ENCODE measurements at regions not wholly inside any gene's neighbourhood (a gene's known extent, or its start where the extent isn't known, plus 50 kb on each side); places are given as distances from the start of the nearest gene placed in this dataset.
"Not testable (repeated sequence)": the region's sequence is repeated elsewhere in the genome, so short reads cannot be mapped to it uniquely, and the experiment has no call there.

DNA sequence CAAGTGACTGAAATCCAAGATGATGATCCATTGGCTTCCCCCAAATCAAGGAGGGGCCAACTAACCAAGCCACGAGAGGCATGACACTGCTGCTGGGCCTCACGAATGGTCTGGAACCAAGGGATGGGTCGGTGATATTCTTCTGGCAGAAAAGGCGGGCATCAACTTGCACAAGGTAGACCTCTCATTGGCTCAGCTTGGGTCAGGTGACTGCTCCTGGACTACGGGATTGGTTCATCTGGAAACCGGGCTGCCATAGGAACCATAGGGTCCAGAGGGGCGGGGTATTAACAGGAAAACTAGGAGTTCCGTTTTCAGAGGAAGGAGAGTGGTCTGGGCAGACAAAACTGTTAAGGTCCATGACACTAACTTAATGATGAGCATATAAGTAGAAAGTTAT lies 100.9 kb downstream of the TFAP2C start:
- no peak for DNase-seq

DNA sequence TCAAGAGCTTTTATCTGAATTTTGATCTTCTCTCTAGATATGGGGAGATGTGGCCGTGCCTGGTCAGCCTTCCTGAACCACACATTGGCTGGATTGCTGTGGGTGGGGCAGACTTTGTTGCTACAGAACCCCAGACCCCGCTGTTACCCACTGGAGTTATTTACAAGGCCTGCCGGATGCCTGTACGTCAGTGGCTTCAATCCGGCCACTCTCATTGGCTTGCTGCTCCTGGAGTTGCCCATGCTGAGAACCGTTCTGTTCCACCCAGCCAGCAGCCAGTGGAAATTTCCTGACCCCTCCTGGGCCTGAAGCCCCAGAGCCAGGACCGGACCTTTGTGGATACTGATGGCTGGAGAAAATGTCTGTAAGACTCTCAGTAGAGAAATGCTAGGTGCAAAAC lies 101.9 kb downstream of the TFAP2C start:
- no peak for DNase-seq

DNA sequence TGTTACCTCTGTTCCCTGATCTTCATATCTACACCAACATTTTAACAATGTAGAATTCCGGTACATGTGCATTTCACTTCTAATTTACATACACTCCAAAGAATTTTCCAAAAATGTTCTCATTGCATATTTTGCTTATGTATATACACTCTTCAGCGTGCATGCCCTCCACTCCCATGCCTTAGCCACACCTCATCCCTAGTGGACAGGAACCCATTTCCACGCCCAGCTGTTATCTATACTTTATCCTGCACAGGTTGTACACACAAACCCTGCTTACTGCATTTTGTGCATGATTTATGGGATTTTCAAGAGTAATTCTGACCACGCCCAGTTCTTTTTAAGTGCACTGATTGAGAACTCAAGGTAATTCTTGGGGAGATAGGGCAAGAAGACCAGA lies 102.4 kb downstream of the TFAP2C start:
- DNase-seq: no peak

DNA sequence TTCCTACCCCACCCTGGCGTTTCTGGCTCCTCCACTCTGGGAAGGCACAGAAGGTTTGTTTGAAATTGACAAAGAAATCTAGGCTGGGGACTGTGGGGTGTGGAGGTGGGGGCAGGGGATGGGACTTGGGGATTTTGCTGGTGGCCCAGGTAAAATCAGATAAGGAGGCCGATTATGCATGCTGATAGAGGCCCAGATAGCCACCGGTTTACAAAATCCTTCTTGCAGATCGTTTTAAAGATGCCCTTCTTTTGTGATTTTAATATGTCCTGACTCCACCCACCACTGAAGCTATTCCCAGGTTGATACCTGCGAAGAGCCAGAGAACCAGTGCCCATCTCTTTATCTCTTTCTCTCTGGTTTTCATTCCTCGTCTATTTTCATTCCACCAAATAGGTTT lies 104.9 kb downstream of the TFAP2C start:
- no peak for DNase-seq

DNA sequence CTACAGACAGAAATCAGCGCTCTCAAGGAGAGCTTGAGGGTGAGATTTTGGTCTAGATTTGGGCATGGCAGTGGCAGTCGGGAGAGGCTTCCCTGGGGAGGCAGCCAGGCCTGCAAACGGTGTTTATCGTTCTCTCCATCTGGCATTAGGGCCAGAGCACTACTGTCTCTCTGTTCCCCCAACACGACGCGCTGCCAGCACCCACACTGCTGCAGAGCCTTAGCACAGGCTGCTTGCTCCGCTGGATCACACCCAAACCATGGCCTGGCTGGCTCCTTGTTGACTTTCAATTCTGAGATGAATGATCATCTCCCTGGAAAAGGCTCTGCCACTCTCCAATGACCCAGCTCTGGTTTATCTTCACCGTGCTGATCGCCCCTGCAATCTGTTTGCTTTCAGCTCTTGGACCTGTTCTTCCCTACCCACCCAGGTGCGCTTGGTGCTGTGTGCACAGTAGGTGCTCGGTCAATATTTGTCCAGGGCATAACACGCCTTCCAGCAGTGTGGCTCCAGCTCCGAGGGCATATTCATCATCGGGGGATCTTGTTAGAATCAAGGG lies 106.1 kb downstream of the TFAP2C start:
- no peak for DNase-seq

DNA sequence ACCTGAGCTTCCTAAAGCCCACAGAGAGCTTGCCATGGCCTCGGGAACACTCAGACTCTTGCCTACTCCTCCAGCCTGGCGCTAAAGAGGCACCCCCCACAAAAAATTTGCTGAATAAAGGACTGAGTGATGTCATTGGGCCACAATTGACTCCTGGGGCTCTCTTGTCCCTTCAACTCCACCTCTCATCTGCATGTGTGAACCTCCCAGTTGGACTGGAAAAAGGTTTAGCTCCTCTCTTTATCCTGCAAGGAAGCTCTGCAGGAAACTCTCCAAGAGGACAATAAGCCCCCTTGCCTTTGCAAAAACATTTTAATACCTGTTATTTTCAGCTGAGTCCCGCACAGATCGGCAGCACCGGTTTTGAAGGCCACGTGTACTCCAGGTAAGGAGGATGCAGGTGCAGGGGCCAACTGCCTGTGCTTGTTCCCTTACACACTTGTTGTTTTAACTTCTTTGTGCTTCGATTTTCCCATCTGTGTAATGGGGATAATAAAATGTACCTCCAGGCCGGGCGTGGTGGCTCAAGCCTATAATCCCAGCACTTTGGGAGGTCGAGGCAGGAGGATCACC lies 107.3 kb downstream of the TFAP2C start:
- DNase-seq: no peak

DNA sequence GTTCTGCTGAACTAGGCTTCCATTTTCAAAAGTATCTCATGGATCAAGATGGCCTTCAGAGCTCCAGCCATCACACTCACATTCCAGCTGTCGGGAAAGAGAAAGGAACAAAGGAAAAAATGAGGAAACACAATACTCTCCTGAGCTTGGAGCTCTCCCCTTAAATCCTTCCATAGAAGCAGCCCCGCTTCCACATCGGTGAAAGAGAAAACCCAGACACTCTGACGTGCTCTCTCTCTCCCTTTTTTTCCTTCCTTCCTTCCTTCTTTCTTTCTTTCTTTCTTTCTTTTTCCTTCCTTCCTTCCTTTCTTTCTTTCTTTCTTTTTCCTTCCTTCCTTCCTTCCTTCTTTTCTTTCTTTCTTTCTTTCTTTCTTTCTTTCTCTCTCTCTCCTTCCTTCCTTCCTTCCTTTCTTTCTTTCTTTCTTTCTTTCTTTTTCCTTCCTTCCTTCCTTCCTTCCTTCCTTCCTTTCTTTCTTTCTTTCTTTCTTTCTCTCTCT lies 115.3 kb downstream of the TFAP2C start:
- not testable (repeated sequence) for DNase-seq

DNA sequence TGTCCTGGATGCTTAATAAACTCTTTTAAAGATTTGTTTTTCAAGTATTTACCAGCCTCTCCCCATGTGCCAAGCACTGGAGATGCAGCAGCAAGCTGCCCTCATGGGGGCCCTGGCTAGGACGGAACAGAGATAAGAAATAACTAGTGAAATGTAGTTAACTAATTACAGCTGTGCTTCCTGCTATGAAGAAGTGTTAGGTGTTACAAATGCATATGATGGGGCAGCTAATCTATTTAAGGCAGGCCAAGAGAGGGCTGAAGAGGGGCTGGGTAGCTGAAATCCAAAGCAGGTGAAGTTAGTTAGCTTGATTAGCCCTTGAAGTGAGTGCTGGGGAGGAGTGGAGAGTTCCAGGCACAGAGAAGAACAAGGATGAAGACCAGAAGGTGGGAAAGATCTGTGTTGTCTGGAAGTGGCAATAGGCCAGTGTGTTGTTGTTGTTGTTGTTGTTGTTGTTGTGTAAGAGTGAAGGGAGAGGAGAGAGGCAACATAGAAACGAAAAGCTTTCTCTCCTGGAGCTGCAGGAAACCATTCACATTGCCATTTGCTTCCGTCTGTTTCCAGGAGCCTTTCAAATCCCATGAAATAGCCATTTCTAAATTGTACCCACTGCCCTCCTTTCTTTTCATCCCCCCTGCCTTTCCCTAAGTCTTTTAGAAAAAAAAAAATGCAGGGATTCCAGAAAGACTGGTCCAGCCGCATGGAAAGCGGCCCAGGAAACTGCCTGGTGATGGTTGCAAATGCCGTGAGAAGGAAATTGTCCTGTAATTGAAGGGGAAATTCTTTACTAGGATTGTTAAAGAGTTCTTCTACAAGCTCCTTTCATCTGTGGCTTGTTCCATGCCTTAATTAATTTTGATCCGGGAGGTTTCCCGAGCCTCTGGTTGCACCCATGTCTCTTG lies 119.6 kb downstream of the TFAP2C start:
- no peak for DNase-seq

DNA sequence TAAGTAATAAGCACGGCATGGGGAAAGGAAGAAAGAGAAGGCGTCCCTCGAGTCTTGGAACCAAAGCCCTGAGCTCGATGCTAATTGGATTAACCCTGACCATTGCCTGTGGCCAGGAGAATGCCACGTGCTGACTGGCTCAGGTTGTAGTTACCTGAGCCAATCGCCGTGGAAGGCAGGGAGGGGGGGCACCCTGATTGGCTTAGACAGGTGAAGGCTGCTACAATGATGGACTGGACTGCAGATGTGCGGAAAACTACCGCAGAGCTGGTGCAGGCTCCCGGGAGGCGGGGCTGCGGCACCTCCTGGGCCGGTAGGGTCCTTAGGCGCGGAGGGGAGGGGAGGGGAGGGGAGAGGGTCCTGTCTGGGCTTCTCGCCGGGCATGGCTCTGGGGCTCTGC lies 121.3 kb downstream of the TFAP2C start:
- no peak for DNase-seq

DNA sequence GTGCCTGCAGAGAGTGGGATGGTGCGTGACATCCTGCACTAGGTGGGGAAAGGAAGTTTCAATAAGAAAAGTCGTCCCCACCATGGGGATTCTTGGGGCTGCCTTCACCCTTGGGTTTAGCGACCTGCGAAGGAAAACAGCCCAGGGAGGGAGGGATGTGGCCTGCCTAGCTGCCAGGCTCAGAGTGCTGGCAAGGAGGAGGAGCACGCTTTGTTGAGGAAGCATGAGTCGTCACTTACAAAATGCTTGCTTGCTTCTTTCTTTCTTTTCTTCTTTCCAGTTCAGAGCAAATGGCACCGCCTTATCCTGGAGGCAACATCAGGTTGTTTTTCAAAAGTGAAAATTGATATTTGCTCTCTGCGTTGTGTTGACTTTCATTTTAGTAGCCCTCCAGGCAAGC lies 123.2 kb downstream of the TFAP2C start:
- no peak for DNase-seq

DNA sequence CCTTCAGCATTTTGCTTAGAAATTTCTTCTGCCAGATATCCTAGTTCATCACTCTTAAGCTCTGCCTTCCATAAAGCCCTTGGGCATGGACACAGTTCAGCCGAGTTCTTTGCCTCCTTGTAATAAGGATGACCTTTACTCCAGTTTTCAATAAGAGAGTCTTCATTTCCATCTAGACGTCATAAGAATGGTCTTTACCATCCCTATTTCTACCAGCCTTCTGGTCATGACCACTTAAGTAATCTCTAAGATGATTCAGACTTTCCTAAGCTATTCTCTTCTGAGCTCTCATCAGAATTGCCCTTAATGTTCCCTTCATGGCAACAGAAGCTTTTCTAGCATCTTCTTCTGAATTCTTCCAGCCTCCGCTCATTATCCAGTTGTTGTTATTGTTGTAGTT lies 126.1 kb downstream of the TFAP2C start:
- no peak for DNase-seq

DNA sequence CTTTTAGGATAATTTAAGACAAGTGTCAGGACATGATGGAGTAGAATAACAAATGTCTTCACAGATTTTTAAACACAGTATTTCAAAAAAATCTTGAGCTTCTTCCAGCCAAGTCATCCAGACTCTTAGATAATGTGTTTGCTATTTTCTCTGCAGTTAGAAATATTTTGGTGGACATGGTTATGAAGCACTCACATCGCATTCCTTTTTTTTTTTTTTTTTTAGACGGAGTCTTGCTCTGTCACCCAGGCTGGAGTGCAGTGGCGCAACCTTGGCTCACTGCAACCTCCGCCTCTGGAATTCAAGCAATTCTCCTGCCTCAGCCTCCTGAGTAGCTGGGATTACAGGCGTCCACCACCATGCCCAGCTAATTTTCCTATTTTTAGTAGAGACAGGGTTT lies 127.6 kb downstream of the TFAP2C start:
- not testable (repeated sequence) for DNase-seq

DNA sequence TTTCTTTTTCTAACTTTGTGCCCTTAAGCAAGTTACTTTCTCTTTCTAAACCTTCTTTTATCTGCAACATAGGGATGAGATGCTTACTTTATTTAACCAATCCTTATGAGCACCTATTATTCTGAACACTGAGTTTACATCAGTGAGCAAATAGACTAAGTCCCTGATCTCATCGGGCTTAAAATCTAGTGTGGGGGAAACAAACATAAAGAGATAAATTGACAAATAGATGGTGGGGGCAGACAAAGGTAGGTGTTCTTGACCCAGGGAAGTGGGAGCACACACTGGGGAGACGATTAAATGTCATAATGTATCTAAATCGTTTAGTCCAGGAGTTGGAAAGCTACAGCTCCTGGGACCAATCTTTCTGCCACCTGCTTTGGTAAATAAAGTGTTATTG lies 129.6 kb downstream of the TFAP2C start:
- no peak for DNase-seq

DNA sequence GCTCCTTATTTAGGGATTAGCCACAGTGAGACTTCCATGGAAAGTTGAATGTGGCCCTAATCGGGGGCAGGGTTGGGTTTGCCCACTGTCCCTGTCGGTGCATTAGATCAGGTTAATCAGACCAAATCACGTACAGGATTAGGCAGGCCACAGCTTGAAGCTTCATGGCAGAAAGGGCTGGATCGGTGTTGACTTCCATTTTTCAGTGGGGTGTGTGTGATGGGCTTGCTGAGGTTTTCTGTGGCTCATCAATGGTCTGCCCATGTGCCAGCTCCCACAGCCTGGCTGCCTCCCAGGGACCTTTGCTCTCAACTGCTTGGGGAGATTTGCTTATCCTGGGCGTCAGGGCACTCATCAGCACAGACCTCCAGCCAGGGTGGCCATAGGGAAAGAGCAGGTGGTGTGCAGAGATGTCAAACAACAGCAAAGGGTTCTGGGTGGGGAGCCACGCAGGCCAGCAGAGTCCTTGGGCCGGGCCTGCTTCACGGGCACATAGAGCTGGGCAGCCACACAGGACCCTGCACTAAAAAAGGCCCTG lies 130.7 kb downstream of the TFAP2C start:
- DNase-seq: no peak

DNA sequence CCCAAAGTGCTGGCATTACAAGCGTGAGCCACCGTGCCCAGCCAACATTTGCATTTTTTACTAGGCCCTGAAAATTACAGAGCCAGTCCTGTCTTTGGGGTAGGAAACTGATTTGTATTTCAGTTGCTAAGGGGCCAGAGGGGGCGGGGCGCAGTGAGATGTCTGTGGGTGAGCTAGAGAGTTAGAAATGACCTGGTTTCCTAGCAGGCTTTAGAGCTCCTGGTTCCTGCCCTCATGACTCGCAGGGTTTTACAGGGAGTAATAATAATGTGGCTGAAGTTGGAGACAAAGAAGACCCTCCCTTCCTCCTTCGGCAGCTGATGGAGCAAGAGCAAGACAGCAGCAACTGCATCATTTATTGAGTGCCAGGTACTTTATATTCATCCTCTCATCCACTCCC lies 131.5 kb downstream of the TFAP2C start:
- no peak for DNase-seq

DNA sequence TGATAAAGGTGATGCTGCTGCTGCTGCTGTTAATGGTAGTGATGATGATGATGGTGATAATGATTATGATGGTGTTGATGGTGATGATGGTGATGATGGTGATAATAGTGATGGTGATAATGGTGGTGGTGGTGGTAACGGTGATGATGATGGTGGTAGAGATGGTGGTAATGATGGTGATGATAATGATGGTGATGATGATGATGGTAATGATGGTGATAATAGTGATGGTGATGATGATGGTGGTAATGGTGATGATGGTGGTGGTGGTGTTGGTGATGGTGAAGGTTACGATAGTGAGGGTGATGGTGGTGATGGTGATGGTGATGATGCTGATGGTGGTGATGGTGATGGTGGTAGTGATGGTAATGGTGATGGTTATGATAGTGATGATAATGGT lies 132.3 kb downstream of the TFAP2C start:
- DNase-seq: no peak

DNA sequence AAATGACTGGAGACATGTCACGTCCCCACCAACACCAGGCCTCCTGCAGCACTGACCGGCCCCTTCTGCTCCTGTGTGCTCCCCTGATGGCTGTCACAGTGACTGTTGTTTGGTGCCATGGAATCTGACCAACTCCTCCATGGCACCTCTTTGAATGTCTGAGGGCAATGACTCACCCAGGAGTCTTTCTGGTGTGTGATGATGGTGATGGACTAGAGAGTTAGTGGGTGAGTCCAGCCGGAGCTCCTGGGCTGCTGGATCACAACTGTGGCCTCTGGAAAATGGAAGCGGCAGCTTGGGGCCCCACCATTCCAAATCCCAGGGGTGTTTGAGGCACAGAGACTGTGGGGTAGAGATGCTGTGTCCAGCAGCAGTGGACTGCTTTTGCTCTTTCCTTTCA lies 133.3 kb downstream of the TFAP2C start:
- no peak for DNase-seq

DNA sequence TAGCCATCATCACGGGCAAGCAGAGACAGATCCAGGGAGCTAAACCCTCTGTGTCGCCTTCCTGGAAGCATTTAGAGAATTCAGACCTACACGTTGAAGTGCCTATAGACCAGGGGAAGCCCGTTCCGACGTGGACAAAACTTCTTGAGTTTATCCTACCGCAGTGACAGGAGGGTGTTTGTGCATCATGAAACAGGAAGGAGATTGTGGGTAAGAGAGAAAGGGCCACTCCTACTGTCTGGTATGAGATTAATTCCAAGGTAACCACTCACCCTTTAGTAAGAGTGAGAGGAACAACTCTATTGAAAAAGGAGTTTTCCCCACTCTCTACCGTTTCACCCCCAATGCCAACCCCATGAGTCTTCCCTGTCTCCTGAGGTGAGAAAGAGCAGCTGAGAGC lies 133.7 kb downstream of the TFAP2C start:
- no peak for DNase-seq

DNA sequence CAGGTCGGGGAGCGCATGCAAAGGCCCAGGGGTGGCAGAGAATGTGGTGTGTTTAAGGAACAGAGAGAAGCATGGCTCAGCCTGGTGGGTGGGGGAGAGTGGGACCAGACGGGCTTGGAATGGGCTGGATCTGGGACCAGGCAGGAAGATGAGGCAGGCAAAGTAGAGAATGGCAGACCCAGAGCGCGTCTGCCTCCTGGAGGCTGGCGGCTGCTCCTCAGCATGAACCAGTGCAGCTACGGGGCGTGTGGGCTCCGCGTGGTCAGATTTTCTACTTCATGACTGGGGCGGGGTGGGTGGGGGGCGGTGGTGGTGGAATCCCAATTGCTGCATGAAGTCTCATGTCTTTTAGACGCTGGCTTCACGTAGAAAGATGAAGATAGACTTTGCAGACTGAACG lies 135.6 kb downstream of the TFAP2C start:
- no peak for DNase-seq

DNA sequence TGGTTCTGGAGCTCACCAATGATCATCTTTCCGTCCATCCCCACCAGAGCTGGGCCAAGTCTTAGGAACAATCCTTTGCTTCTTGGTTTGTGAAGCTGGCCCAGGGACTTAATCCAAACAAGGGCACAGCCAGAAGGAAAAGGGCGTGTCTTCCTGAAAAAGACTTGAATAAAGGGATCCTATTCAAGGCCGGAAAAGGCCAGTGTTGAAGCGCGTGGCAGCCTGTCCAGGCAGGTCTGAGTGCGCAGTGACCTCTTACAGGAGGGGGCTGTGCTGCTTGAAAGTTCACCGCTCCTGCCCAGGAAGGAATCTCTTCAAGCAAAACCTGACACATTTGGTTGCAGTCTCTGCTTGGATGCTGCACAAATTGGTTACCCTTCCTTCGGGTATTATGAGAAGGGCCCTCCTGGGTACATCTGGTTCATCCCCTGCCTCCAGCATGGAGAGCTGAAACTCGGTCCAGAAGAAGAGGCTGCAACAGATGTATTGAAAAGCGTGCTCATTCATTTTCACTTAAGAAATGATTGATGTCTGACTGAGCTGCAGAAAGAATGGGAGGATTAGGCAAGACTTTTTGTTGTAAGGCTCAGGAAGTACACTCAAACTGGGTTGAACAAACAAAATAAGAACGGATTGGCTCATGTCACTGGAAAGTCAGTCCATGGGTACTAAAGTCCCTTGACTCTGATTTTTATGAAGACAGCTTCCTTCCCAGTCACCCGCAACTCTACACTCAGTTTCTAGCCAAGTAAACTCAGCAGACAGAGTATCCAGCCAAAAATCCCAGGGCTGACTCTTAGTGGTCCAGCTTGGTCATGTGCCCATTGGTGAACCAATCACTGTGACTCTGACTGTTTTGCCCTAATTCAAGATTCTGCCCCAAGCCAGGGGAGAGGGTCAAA lies 136.3 kb downstream of the TFAP2C start:
- no peak for DNase-seq

DNA sequence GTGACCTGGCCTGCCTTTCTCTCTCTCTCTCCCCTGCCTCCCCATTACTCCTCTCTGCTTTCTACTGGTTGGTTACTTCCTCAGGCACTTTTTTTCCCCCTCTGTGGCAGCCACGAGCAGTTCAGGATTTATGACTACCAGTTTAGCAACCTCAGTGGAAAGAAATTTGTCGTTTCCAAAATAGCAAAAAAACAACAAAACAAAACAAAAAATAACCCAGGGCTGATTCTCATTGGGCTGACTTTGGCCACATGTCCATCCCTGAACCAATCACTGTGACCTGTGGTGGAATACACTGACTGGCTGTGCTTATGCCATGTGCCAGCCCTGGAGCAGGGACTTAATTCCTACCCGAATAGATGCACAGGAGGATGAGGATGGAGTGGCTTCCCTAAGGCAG lies 137.4 kb downstream of the TFAP2C start:
- no peak for DNase-seq

DNA sequence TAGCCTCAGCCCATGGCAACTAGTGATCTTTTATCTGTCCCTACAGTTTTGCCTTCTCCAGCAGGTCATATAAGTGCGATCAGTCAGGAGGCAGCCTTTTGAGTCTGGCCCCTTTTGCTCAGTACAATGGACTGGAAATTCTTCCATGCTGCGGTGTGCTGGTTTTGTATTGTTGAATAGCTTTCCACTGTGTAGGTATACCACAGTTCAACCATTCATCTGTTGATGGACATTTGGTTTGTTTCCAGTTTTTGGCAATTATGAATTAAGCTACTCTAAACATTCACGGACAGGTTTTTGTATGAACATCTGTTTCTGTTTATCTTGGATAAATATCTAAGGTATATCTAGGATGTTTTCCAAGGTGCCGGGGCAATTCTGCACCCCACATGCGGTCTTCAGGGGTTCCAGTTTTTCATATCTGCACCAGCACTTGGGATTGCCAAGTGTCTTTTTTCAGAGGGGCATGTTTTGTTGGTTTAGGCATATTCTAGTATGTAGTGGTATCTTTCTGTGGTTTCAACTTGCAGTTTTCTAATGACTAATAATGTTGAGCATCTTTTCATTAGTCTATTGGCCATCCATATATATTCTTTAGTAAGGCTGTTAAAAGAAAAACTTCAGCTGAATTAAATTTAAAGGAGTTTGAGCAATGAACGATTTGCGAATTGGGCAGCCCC lies 141.0 kb downstream of the TFAP2C start:
- DNase-seq: no peak

Data from NCI-H510A treated with DMSO at 0.1 percent for 48 hours (cell line).